ENCODE measurements at regions not wholly inside any gene's neighbourhood (a gene's known extent, or its start where the extent isn't known, plus 50 kb on each side); places are given as distances from the start of the nearest gene placed in this dataset.

- H3K4me1 ChIP-seq (ENCODE audit: control insufficient read depth, insufficient read depth, low read length) = no peaks in the 10 kb centered on the region
- H3K27me3 Mint-ChIP-seq (ENCODE audit: insufficient read depth) = peaks cover 25% of the 10 kb centered on the region
- H3K36me3 Mint-ChIP-seq (ENCODE audit: low read depth) = no peaks in the 10 kb centered on the region
- no peak overlapping the region for H3K4me3 Mint-ChIP-seq
- WGBS, 2 experiments (ENCODE audit: insufficient coverage in 1 of 2, insufficient read length in 1 of 2) = 70 to 93% methylated on average over 2 of the region's 2 CpGs
- no peak for DNase-seq
- H3K4me1 Mint-ChIP-seq = peaks cover 4% of the 10 kb centered on the region
- no peak overlapping the region for H3K27ac ChIP-seq (ENCODE audit: low read depth, low read length)
- H3K9ac ChIP-seq (ENCODE audit: extremely low read depth, low read length, poor library complexity, severe bottlenecking) = no peak overlapping the region
- no peaks in the 10 kb centered on the region for H3K27me3 ChIP-seq (ENCODE audit: control insufficient read depth, insufficient read depth, low read length, poor library complexity, severe bottlenecking)
- no peak overlapping the region for H3K27ac Mint-ChIP-seq
- no peak for TF ChIP-seq CTCF (conservative IDR thresholded peaks at IDR 0.05)
- H3K9me3 ChIP-seq (ENCODE audit: control insufficient read depth, low read length) = no peaks in the 10 kb centered on the region
- H3K9me3 Mint-ChIP-seq = no peaks in the 10 kb centered on the region
- no peak overlapping the region for H3K4me3 ChIP-seq (ENCODE audit: low read length)
- H3K36me3 ChIP-seq (ENCODE audit: control insufficient read depth, insufficient read depth, low read length) = no peaks in the 10 kb centered on the region
Measured at GRCh38 chr13:106433066-106433465, 102.4 kb downstream of the EFNB2 start.

GRCh38 chr13:106432636-106433035, 102.8 kb downstream of the EFNB2 start:
- 87% methylated on average over 3 of the region's 3 CpGs; no CpG with 5 or more reads in 1 of the 2 experiments for WGBS, 2 experiments (ENCODE audit: insufficient coverage in 1 of 2, insufficient read length in 1 of 2)
- no peak for TF ChIP-seq CTCF (conservative IDR thresholded peaks at IDR 0.05)
- no peaks in the 10 kb centered on the region for H3K36me3 Mint-ChIP-seq (ENCODE audit: low read depth)
- H3K9me3 Mint-ChIP-seq = no peaks in the 10 kb centered on the region
- no peak overlapping the region for H3K4me3 Mint-ChIP-seq
- Histone ChIP-seq H3K4me1 (ENCODE audit: control insufficient read depth, insufficient read depth, low read length) (no peaks in the 10 kb centered on the region), H3K27ac (ENCODE audit: low read depth, low read length) (no peak overlapping the region), H3K4me3 (ENCODE audit: low read length) (no peak overlapping the region), H3K27me3 (ENCODE audit: control insufficient read depth, insufficient read depth, low read length, poor library complexity, severe bottlenecking) (no peaks in the 10 kb centered on the region), H3K9ac (ENCODE audit: extremely low read depth, low read length, poor library complexity, severe bottlenecking) (no peak overlapping the region), H3K9me3 (ENCODE audit: control insufficient read depth, low read length) (no peaks in the 10 kb centered on the region), H3K36me3 (ENCODE audit: control insufficient read depth, insufficient read depth, low read length) (no peaks in the 10 kb centered on the region)
- no peak for DNase-seq
- H3K27me3 Mint-ChIP-seq (ENCODE audit: insufficient read depth) = peaks cover 21% of the 10 kb centered on the region
- no peak overlapping the region for H3K27ac Mint-ChIP-seq
- peaks cover 4% of the 10 kb centered on the region for H3K4me1 Mint-ChIP-seq

- no peaks in the 10 kb centered on the region for H3K9me3 Mint-ChIP-seq
- H3K4me3 Mint-ChIP-seq = no peak overlapping the region
- no peak for TF ChIP-seq CTCF (conservative IDR thresholded peaks at IDR 0.05)
- no peaks in the 10 kb centered on the region for H3K4me1 ChIP-seq (ENCODE audit: control insufficient read depth, insufficient read depth, low read length)
- no peak overlapping the region for H3K27ac ChIP-seq (ENCODE audit: low read depth, low read length)
- H3K4me1 Mint-ChIP-seq = peaks cover 15% of the 10 kb centered on the region
- peaks cover 3% of the 10 kb centered on the region for H3K27me3 Mint-ChIP-seq (ENCODE audit: insufficient read depth)
- H3K4me3 ChIP-seq (ENCODE audit: low read length) = no peak overlapping the region
- no peaks in the 10 kb centered on the region for H3K27me3 ChIP-seq (ENCODE audit: control insufficient read depth, insufficient read depth, low read length, poor library complexity, severe bottlenecking)
- no peak overlapping the region for H3K9ac ChIP-seq (ENCODE audit: extremely low read depth, low read length, poor library complexity, severe bottlenecking)
- no peaks in the 10 kb centered on the region for H3K36me3 Mint-ChIP-seq (ENCODE audit: low read depth)
- no peak overlapping the region for H3K27ac Mint-ChIP-seq
- DNase-seq = no peak
- H3K36me3 ChIP-seq (ENCODE audit: control insufficient read depth, insufficient read depth, low read length) = no peaks in the 10 kb centered on the region
- WGBS, 2 experiments (ENCODE audit: insufficient coverage in 1 of 2, insufficient read length in 1 of 2) = 89 to 100% methylated on average over 2 to 4 of the region's 4 CpGs
- no peaks in the 10 kb centered on the region for H3K9me3 ChIP-seq (ENCODE audit: control insufficient read depth, low read length)
Measured at GRCh38 chr13:106426909-106427308, 108.6 kb downstream of the EFNB2 start.

Data from endodermal cell (in vitro differentiated cells).